GM12874 (cell line): ENCODE measurements at regions not wholly inside any gene's neighbourhood (a gene's known extent, or its start where the extent isn't known, plus 50 kb on each side); places are given as distances from the start of the nearest gene placed in this dataset.

Source experiments
- TF ChIP-seq, protein P1 (sequence below): IDR thresholded peaks from 2 replicates; pipeline ENCODE4 v1.5.1; 2011; ENCODE audit warnings: low read depth, mild to moderate bottlenecking, control low read depth, low read length, moderate library complexity; ENCODE audit not compliant: insufficient read depth

DNA sequence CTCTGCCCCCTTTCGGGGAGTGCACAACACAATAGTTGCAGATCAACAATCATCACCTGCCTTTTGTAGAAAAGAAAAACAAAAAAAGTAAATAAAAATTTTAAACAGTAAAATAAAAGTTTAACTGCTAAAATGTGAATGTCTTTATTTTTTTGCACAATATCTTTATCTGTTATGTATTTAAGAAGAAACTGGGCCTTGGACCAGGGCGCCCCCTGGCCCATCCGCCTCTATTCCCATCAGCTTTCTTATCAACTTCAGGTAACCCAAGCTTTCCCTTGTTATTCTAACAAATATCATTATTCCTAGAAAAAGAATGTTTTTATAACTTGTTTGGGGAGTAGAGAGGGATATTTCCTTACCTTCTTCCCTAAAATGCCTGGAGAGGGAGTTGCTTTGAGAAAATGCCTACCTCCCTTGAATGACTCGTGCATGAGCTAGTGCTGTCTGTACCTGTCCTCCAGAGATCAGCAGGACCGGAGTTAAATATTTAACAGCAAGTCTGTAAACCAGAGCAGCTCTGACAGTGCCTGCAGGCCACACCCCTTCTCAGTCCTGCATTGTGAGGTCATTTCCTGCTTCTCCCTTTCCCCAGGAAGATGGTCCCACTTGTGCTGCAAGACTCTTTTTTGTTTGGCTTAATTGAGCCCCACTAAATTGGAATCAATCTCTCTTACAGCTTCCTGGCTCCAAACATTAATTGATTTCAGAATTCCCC, 192.8 kb upstream of the RGS6 start:
- TF ChIP-seq, protein P1, sequence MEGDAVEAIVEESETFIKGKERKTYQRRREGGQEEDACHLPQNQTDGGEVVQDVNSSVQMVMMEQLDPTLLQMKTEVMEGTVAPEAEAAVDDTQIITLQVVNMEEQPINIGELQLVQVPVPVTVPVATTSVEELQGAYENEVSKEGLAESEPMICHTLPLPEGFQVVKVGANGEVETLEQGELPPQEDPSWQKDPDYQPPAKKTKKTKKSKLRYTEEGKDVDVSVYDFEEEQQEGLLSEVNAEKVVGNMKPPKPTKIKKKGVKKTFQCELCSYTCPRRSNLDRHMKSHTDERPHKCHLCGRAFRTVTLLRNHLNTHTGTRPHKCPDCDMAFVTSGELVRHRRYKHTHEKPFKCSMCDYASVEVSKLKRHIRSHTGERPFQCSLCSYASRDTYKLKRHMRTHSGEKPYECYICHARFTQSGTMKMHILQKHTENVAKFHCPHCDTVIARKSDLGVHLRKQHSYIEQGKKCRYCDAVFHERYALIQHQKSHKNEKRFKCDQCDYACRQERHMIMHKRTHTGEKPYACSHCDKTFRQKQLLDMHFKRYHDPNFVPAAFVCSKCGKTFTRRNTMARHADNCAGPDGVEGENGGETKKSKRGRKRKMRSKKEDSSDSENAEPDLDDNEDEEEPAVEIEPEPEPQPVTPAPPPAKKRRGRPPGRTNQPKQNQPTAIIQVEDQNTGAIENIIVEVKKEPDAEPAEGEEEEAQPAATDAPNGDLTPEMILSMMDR = no peak

DNA sequence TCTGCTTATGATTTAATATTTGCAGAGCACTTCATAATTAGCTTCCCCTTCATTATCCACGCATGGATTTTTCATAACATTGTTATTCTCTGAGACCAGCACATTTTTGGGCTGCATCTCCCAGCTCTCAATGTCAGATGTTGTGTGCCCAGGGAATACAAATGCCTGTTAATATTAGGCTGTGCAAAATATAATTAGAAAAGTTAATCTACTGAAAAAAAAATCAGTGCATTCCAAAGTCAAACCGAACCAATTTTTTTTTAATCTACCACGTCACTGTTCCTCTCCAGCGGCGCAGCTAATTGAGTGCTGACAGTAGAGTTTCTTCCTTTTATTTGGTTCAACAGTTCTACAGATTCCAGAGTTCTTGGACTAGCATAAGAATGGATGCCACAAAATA, 191.0 kb upstream of the RGS6 start:
- TF ChIP-seq, protein P1 = no peak

DNA sequence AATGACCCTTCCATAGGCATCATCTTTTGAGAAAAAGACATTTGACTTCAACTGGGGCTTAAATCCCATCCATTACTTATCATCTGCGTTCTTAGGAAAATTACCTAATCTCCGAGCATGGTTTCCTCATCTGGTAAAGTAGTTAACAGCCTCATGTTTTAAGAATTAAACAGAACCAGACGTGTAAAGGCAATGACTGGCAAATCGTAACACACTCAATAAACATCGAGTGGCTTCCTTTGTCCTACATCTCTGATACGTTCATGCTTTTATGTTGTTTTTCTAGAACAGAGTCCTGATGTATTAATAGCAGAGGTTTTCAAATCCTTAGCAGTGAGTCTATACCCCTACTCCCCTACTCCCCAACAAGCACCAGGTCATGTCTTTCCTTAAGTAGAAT, 189.7 kb upstream of the RGS6 start:
- TF ChIP-seq, protein P1 = no peak

DNA sequence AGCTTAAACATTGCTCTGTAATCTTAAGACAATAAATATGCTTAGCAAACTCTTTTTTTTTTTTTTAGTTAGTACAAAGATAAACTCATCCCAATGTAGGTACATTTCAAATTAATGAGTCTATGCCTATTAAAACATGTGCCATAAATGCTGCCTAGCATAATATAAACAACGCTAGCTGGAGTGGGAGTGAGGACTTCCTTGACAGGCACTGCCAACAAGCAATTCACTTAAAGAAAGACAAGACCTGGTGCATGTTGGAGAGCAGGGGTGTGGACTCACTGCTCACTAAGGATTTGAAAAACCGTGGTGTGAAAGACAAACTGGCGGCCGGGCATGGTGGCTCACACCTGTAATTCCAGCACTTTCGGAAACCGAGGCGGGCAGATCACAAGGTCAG, 187.2 kb upstream of the RGS6 start:
- TF ChIP-seq, protein P1 = no peak

DNA sequence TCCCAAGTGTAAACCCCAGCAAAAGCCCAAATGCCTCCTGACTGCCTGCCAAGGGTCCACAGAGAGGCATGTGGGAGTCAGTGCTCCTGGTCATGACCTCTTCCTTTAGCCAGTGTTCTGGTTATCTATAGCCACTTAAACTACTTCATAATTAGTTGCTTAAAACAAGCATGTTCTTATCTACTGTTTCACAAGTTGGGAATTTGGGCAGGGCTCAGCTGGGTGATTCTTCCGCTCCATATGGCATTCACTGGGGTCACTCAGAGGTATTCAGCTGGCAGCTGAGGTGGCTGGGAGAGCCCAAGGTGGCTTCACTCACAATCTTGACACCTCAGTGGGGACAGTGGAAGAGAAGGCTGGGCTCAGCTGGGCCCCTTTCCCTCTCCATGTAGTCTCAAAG, 184.0 kb upstream of the RGS6 start:
- TF ChIP-seq, protein P1 = no peak

DNA sequence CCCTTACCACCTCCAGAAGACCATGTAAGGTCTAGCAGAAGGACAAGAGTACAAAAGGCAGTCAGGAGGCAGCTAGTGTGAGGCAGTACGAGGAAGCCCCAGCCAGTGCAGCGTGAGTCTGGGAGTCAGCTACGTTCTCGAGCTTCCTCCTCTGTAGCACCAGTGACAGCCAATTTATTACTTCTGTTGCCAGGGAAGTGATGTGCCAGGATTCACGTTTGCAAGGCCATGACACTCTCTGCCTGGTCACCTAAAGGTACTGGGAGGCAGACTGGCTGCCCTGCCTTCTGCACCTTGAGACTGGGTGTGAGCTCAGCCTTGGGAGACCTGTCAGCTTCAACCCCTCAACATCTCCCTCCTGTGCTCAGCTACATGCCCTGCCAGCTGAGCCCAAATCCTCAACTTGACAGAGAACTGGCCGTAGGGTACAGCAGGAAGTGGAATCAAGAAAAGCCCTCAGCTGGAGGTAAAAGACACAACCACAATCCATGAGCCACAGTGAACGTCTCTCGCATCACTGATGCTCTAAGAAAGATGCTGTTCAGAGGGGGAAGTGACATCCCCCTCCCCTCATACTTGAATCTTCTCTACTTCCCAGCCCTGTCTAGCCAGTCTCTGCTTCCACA, 182.5 kb upstream of the RGS6 start:
- TF ChIP-seq, protein P1 = no peak

DNA sequence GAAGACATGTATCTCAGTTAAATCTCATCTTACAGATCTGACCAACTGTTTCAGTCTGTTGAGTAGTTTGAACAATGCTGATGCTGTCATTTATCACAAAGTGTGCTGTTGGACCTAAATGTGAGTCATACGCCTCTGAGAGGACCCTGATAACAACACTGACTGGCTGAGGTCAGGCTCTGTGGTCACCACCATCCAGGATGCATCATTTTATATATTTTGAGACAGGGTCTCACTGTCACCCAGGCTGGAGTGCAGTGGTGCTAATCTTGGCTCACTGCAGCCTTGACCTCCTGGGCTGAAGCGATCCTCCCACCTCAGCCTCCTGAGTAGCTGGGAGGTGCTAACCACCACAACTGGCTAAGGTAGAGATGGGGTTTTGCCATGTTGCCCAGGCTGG, 181.0 kb upstream of the RGS6 start:
- TF ChIP-seq, protein P1 = no peak
